ENCODE measurements at regions not wholly inside any gene's neighbourhood (a gene's known extent, or its start where the extent isn't known, plus 50 kb on each side); places are given as distances from the start of the nearest gene placed in this dataset.

DNA sequence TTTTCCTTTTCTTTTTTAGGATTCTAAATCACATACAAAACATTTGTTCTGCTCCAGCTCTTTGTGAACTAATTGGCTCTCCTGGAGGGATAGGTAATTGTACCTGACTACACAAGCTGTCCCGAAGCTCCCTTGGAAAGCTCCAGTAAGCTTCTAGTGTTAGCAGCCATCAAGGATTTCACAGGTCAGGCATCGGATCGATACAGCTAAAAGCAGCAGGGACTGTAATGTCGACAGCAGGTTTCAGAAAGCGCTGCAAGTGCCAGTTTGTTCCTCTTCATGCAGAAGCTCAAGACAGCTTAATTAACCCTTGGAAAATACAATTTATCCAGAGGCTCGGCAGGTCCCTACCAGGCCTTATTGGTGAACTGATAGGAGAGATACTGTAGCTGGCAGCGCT is 87.2 kb upstream of the VRK2 start:
- TF ChIP-seq, protein P1, sequence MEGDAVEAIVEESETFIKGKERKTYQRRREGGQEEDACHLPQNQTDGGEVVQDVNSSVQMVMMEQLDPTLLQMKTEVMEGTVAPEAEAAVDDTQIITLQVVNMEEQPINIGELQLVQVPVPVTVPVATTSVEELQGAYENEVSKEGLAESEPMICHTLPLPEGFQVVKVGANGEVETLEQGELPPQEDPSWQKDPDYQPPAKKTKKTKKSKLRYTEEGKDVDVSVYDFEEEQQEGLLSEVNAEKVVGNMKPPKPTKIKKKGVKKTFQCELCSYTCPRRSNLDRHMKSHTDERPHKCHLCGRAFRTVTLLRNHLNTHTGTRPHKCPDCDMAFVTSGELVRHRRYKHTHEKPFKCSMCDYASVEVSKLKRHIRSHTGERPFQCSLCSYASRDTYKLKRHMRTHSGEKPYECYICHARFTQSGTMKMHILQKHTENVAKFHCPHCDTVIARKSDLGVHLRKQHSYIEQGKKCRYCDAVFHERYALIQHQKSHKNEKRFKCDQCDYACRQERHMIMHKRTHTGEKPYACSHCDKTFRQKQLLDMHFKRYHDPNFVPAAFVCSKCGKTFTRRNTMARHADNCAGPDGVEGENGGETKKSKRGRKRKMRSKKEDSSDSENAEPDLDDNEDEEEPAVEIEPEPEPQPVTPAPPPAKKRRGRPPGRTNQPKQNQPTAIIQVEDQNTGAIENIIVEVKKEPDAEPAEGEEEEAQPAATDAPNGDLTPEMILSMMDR (IDR thresholded peaks at IDR 0.05) = no peak
- TF ChIP-seq POLR2A (IDR thresholded peaks at IDR 0.05) (no peak), POLR2AphosphoS5 (IDR thresholded peaks at IDR 0.05) (no peak), EP300 (IDR thresholded peaks at IDR 0.05) (no peak)
